Smooth muscle cell (in vitro differentiated cells): ENCODE measurements at regions not wholly inside any gene's neighbourhood (a gene's known extent, or its start where the extent isn't known, plus 50 kb on each side); places are given as distances from the start of the nearest gene placed in this dataset.
"Not testable (repeated sequence)": the region's sequence is repeated elsewhere in the genome, so short reads cannot be mapped to it uniquely, and the experiment has no call there.

Experiments
- DNase-seq: peaks from one replicate; lab custom pipeline; 2025; ENCODE audit not compliant: unreplicated experiment; lab: John Stamatoyannopoulos, UW
- H2AFZ ChIP-seq: fragments of 200-600 bp; sonication (generic); 2 replicates; pipeline ENCODE4 v1.6.0; 2016; ENCODE audit warnings: antibody characterized with exemption, low read depth, mild to moderate bottlenecking
- H3F3A ChIP-seq: fragments of 200-600 bp; sonication (generic); 2 replicates; pipeline ENCODE4 v1.6.0; 2017; ENCODE audit warnings: antibody characterized with exemption, low read depth
- H3K27ac ChIP-seq: fragments of 200-600 bp; sonication (generic); 2 replicates; pipeline ENCODE4 v1.5.1; 2016; ENCODE audit warnings: low read depth, mild to moderate bottlenecking
- H3K27me3 ChIP-seq: fragments of 200-600 bp; sonication (generic); 2 replicates; pipeline ENCODE4 v1.6.1; 2016; ENCODE audit warnings: low read depth, mild to moderate bottlenecking
- H3K36me3 ChIP-seq: fragments of 200-600 bp; sonication (generic); 2 replicates; pipeline ENCODE4 v1.5.1; 2016; ENCODE audit warnings: low read depth
- H3K4me1 ChIP-seq: fragments of 200-600 bp; sonication (generic); 2 replicates; pipeline ENCODE4 v1.5.1; 2016; ENCODE audit warnings: low read depth
- H3K4me2 ChIP-seq: fragments of 200-600 bp; sonication (generic); 2 replicates; pipeline ENCODE4 v1.6.0; 2016; ENCODE audit warnings: mild to moderate bottlenecking
- H3K4me3 ChIP-seq: fragments of 200-600 bp; sonication (generic); 2 replicates; pipeline ENCODE4 v1.5.1; 2016; ENCODE audit warnings: mild to moderate bottlenecking
- H3K79me2 ChIP-seq: fragments of 200-600 bp; sonication (generic); 2 replicates; pipeline ENCODE4 v1.6.0; 2016; ENCODE audit warnings: low read depth, mild to moderate bottlenecking
- H3K9ac ChIP-seq: fragments of 200-600 bp; sonication (generic); 2 replicates; pipeline ENCODE4 v1.6.0; 2016; ENCODE audit warnings: low read depth
- H3K9me3 ChIP-seq: fragments of 200-600 bp; sonication (generic); replicated peaks from 2 replicates; pipeline ENCODE4 v1.5.1; 2016; ENCODE audit warnings: low read depth
- H4K20me1 ChIP-seq: fragments of 200-600 bp; sonication (generic); 2 replicates; pipeline ENCODE4 v1.6.0; 2016; ENCODE audit warnings: low read depth
- CTCF ChIP-seq: fragments of 200-600 bp; sonication (generic); IDR thresholded peaks from 2 replicates; pipeline ENCODE4 v1.5.1; 2017; ENCODE audit warnings: borderline replicate concordance, mild to moderate bottlenecking, antibody characterized with exemption; ENCODE audit not compliant: insufficient read depth, poor library complexity, severe bottlenecking
- WGBS: methylation state at CpG from one replicate; pipeline ENCODE4 v1.1.7; 2016; ENCODE audit warnings: low lambda C conversion rate; 5-methylcytosine and 5-hydroxymethylcytosine counted together

- Histone ChIP-seq H3F3A (no peaks in the 10 kb centered on the region), H3K9me3 (no peaks in the 10 kb centered on the region), H3K9ac (no peak overlapping the region), H4K20me1 (no peaks in the 10 kb centered on the region), H3K79me2 (no peaks in the 10 kb centered on the region), H3K27ac (no peak overlapping the region), H3K27me3 (no peaks in the 10 kb centered on the region), H2AFZ (no peak overlapping the region), H3K36me3 (no peaks in the 10 kb centered on the region), H3K4me2 (no peak overlapping the region), H3K4me1 (no peaks in the 10 kb centered on the region), H3K4me3 (no peak overlapping the region)
- DNase-seq, result no peak
- TF ChIP-seq CTCF, result no peak
- 79% methylated on average over 18 of the region's 18 CpGs for WGBS
Observed at GRCh38 chr11:69914286-69915150, 95.3 kb upstream of the FGF3 start.

GRCh38 chr11:69915151-69915500 is 95.9 kb upstream of the FGF3 start:
- WGBS, result 45% methylated on average over 6 of the region's 6 CpGs
- Histone ChIP-seq H4K20me1 (no peaks in the 10 kb centered on the region), H3F3A (no peaks in the 10 kb centered on the region), H3K4me1 (no peaks in the 10 kb centered on the region), H3K9ac (no peak overlapping the region), H3K4me3 (no peak overlapping the region), H2AFZ (no peak overlapping the region), H3K36me3 (no peaks in the 10 kb centered on the region), H3K79me2 (no peaks in the 10 kb centered on the region), H3K4me2 (no peak overlapping the region), H3K27me3 (no peaks in the 10 kb centered on the region), H3K27ac (no peak overlapping the region), H3K9me3 (no peaks in the 10 kb centered on the region)
- no peak for DNase-seq
- TF ChIP-seq CTCF, result no peak

GRCh38 chr11:69915501-69916250 is 96.5 kb upstream of the FGF3 start:
- no peaks in the 10 kb centered on the region for H3K36me3 ChIP-seq
- no peaks in the 10 kb centered on the region for H3K27me3 ChIP-seq
- no peaks in the 10 kb centered on the region for H3F3A ChIP-seq
- no peak overlapping the region for H3K4me2 ChIP-seq
- H3K79me2 ChIP-seq, result no peaks in the 10 kb centered on the region
- H2AFZ ChIP-seq, result no peak overlapping the region
- no peaks in the 10 kb centered on the region for H3K4me1 ChIP-seq
- no peak overlapping the region for H3K27ac ChIP-seq
- TF ChIP-seq CTCF, result peak; percentile 88
- no peaks in the 10 kb centered on the region for H3K9me3 ChIP-seq
- DNase-seq, result peak; percentile 43
- H4K20me1 ChIP-seq, result no peaks in the 10 kb centered on the region
- no peak overlapping the region for H3K9ac ChIP-seq
- no peak overlapping the region for H3K4me3 ChIP-seq
- WGBS, result 45% methylated on average over 18 of the region's 18 CpGs

GRCh38 chr11:69916251-69916649 is 97.0 kb upstream of the FGF3 start:
- DNase-seq, H3K4me1 ChIP-seq, H3K4me3 ChIP-seq, H3K27ac ChIP-seq, H3F3A ChIP-seq, H3K9ac ChIP-seq, H3K4me2 ChIP-seq, H3K27me3 ChIP-seq, H3K36me3 ChIP-seq, H3K79me2 ChIP-seq, H4K20me1 ChIP-seq, H2AFZ ChIP-seq, H3K9me3 ChIP-seq: not testable (repeated sequence)
- WGBS, result 86% methylated on average over 8 of the region's 8 CpGs
